ENCODE measurements at regions not wholly inside any gene's neighbourhood (a gene's known extent, or its start where the extent isn't known, plus 50 kb on each side); places are given as distances from the start of the nearest gene placed in this dataset.
"Not testable (repeated sequence)": the region's sequence is repeated elsewhere in the genome, so short reads cannot be mapped to it uniquely, and the experiment has no call there.

- DNase-seq (ENCODE audit: low read depth in 2 of 2), result no peak
Measured at GRCh38 chr5:123949043-123949804, 437.2 kb downstream of the CSNK1G3 start.

- no peak for DNase-seq (ENCODE audit: low read depth in 2 of 2)
Measured at GRCh38 chr5:123947797-123948196, 435.8 kb downstream of the CSNK1G3 start.

- DNase-seq (ENCODE audit: low read depth in 2 of 2), result no peak
Measured at GRCh38 chr5:123945548-123945947, 433.6 kb downstream of the CSNK1G3 start.

GRCh38 chr5:123943151-123943550, 431.2 kb downstream of the CSNK1G3 start:
- DNase-seq (ENCODE audit: low read depth in 2 of 2), result no peak

GRCh38 chr5:123940416-123940815, 428.4 kb downstream of the CSNK1G3 start:
- no peak for DNase-seq (ENCODE audit: low read depth in 2 of 2)

GRCh38 chr5:123937230-123937629, 425.3 kb downstream of the CSNK1G3 start:
- DNase-seq (ENCODE audit: low read depth in 2 of 2), result no peak

- no peak for DNase-seq (ENCODE audit: low read depth in 2 of 2)
Measured at GRCh38 chr5:123936548-123936947, 424.6 kb downstream of the CSNK1G3 start.

GRCh38 chr5:123933812-123934211, 421.8 kb downstream of the CSNK1G3 start:
- DNase-seq (ENCODE audit: low read depth in 2 of 2), result not testable (repeated sequence)

GRCh38 chr5:123929055-123929474, 417.1 kb downstream of the CSNK1G3 start:
- no peak for DNase-seq (ENCODE audit: low read depth in 2 of 2)

- no peak for DNase-seq (ENCODE audit: low read depth in 2 of 2)
Measured at GRCh38 chr5:123928401-123928800, 416.4 kb downstream of the CSNK1G3 start.

- no peak for DNase-seq (ENCODE audit: low read depth in 2 of 2)
Measured at GRCh38 chr5:123921193-123921592, 409.2 kb downstream of the CSNK1G3 start.

GRCh38 chr5:123916345-123917121, 404.6 kb downstream of the CSNK1G3 start:
- no peak for DNase-seq (ENCODE audit: low read depth in 2 of 2)

GRCh38 chr5:123914333-123914732, 402.4 kb downstream of the CSNK1G3 start:
- no peak for DNase-seq (ENCODE audit: low read depth in 2 of 2)

GRCh38 chr5:123907349-123907748, 395.4 kb downstream of the CSNK1G3 start:
- no peak for DNase-seq (ENCODE audit: low read depth in 2 of 2)

- no peak for DNase-seq (ENCODE audit: low read depth in 2 of 2)
Measured at GRCh38 chr5:123906698-123907295, 394.8 kb downstream of the CSNK1G3 start.

- DNase-seq (ENCODE audit: low read depth in 2 of 2), result no peak
Measured at GRCh38 chr5:123885081-123885480, 373.1 kb downstream of the CSNK1G3 start.

- DNase-seq (ENCODE audit: low read depth in 2 of 2), result no peak
Measured at GRCh38 chr5:123882965-123883345, 371.0 kb downstream of the CSNK1G3 start.

GRCh38 chr5:123882319-123882964, 370.5 kb downstream of the CSNK1G3 start:
- DNase-seq (ENCODE audit: low read depth in 2 of 2), result no peak

GRCh38 chr5:123881759-123882244, 369.8 kb downstream of the CSNK1G3 start:
- no peak for DNase-seq (ENCODE audit: low read depth in 2 of 2)

GRCh38 chr5:123880875-123881274, 368.9 kb downstream of the CSNK1G3 start:
- no peak for DNase-seq (ENCODE audit: low read depth in 2 of 2)

- no peak for DNase-seq (ENCODE audit: low read depth in 2 of 2)
Measured at GRCh38 chr5:123879071-123879470, 367.1 kb downstream of the CSNK1G3 start.

- DNase-seq (ENCODE audit: low read depth in 2 of 2), result no peak
Measured at GRCh38 chr5:123876276-123876790, 364.4 kb downstream of the CSNK1G3 start.

Data from stimulated activated CD8-positive, alpha-beta memory T cell treated with anti-CD3 and anti-CD28 coated beads, Interleukin-15, amount 100 ng/mL, for 48 hours (primary cell).